RPMI7951 (cell line): ENCODE measurements at regions not wholly inside any gene's neighbourhood (a gene's known extent, or its start where the extent isn't known, plus 50 kb on each side); places are given as distances from the start of the nearest gene placed in this dataset.
"Not testable (repeated sequence)": the region's sequence is repeated elsewhere in the genome, so short reads cannot be mapped to it uniquely, and the experiment has no call there.

Experiments
- DNase-seq: peaks from one replicate; pipeline ENCODE4 v3.0.0-alpha.2; 2012; ENCODE audit warnings: low read depth

GRCh38 chr2:220552790-220553535 lies 925.5 kb downstream of the SLC4A3 start:
- no peak for DNase-seq

GRCh38 chr2:220555961-220556630 lies 928.7 kb downstream of the SLC4A3 start:
- peak; percentile 21 for DNase-seq

DNA sequence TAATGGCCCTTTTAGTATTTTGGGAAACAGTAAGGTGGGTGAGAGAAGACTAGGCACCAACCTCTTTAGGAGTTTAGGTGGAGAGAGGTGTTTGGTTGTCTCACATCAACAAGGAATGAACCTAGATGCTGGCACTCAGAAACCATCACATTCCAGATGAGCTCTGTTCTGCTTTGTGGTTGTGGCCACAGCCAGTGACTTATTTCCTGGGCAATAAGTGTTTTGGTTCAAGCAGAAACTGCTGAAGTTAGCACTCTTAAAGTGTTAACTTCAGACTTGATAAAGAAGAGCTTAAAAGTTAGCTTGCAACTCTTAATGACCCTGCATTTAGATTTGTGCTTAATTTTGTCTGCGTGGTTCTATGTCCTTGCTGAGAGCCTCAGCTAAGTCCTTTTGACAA lies 929.2 kb downstream of the SLC4A3 start:
- DNase-seq, result peak; percentile 54

GRCh38 chr2:220560192-220560591 lies 932.8 kb downstream of the SLC4A3 start:
- DNase-seq, result no peak

DNA sequence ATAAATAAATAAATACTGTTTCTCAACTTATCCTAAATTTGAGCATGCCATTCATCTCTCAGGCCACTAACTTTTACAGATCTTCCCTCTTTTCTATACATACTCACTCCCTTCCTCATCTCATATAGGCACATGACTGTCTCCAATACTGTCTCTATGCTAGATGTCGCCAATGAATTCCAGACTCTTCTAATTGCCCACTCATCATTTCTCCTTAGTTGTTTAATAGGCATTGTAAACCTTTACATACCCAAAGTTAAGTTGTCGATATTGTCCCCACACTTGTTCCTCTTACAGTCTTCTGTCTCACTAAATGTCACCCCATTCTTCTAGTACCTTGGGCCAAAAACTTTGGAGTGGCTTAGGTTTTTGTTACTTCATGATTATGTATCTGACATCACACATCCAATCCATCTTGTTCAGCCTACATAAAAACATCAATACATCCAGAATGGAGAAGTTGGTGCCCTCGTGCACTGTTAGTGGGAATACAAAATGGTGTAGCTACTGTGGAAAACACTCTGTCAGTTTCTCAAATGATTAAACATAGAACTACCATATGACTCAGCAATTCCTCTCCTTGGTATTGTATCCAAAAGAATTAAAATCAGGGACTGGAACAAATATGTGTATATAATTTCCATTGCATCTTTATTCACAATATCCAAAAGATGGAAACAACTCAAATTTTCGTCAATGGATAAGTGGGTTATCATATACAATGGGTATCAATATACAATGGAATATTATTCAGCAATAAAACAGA lies 935.1 kb downstream of the SLC4A3 start:
- DNase-seq, result no peak

- no peak for DNase-seq
These were observed 940.9 kb downstream of the SLC4A3 start for GRCh38 chr2:220568296-220568695.

DNA sequence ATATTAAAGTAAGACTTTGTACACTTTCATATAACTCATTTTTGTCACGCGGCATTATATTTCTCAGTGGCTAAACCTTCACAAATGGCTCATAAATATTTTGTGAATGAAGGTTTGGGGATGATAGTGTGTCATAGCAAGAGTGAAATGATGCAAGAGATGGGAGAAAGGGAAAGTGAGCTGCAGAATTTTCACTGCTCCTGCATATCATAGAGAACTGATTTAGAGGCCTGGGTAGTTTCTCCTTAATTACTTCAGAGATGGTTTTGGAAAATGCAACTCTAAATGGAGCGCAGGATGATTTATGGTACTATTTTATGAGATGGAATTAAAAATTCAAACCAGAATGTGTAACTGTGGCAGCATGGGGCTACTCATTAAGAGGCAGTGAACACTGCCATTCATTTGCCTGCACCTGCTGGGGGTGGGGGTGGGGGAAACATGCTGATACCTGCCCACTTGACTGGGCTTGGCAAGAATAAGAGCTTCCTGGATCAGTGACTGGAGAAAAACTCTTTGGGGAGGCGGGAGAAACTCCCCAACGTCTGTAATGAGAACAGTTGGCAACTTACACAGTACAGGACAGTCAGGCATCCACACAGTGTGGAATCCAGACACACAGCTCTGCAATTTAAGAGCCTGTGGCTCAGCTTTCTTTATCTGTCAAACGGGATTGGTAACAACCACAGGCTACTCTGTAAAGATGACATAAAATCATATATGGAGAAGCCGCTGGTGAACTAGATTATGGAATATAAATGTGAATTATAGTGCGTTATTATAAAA lies 941.9 kb downstream of the SLC4A3 start:
- no peak for DNase-seq

DNA sequence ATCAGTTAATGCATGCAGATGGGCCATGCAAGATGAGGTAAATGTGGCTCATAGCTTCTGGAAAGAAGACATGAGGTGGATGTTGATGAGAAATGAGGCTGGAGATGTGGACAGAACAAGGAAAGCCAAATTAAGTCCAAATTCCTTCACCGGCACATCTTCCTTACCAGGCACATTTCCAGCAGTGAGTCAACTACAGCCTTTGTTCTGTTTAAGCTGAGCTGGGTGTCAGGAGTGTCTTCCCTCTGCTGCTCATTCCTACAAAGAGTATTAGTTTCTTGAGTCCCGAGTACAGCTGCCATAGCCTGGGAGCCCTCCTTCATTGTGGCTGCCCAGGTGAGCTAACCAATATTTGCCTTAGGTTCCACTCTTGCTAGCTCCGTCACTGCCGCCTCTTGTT lies 945.0 kb downstream of the SLC4A3 start:
- DNase-seq, result peak; percentile 46

DNA sequence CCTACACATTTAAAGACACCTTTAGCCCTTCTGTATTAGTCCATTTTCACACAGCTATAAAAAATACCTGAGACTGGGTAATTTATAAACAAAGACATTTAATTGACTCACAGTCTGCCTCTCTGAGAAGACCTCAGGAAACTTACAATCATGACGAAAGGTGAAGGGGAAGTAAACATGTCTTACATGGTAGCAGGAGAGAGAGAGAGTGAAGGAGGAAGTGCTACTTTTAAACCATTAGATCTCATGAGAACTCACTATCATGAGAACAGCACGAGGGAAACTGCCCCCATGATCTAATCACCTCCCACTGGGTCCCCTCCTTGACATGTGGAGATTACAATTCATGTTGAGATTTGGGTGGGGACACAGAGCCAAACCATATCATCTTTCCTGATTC lies 946.6 kb downstream of the SLC4A3 start:
- no peak for DNase-seq

GRCh38 chr2:220575963-220576362 lies 948.5 kb downstream of the SLC4A3 start:
- DNase-seq, result peak; percentile 83

- no peak for DNase-seq
These were observed 952.0 kb downstream of the SLC4A3 start for GRCh38 chr2:220579452-220579851.

DNA sequence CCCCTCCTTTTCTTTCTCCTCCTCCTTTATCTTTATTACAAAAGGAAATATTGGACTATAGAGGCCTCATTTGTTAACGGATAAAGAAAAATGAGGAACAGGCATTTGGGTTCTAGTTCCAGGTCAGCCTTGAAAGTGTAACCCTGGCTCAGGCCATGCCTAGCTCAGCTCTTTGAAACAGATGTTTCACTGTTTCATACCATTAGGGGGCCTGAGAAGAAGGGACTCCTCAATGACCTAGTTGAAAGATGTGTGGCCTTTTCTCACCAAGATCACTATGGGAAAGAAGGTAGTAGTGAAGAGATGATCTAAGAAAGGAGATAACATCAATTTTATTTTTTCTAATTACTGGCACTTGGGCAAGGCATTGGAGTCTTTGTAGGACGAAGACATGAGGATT lies 952.7 kb downstream of the SLC4A3 start:
- no peak for DNase-seq

DNA sequence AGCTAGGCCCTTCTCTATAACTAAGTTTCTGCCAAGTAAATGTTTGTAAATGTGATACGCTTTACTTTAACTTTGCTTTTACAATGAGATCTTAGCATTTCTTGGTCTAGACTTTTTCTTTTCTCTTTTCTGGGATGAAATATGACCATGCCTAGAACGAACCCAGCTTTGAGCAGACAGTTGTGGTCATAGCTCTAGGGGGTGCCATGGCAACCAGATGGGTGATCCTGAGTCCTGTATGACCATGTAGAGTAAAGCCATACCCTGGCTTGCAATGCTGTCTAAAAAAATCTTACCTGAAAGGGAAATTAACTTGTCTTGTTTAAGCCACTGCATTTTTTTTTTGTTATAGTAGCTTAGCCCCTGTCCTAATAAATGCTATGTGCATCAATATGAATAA lies 956.3 kb downstream of the SLC4A3 start:
- no peak for DNase-seq

DNA sequence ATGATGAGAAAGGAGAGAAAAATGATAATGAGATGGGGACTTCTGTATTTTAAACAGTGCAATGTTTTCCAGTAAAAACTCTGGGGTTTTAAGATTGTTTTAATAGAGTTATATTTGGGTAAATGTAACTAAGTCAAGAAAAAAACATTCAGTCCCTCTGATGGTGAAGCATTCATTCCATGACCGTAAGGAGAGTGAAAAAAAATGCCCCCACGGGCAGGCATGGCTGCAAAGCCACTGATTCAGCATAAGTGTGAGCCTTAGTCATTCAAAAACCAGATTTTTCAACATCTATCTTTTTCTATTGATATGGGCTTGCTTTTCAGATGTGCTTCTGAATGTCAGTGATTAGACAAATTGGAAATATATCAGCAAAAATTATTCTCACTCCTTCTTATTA lies 957.8 kb downstream of the SLC4A3 start:
- no peak for DNase-seq

- no peak for DNase-seq
These were observed 959.6 kb downstream of the SLC4A3 start for GRCh38 chr2:220586980-220587530.

DNA sequence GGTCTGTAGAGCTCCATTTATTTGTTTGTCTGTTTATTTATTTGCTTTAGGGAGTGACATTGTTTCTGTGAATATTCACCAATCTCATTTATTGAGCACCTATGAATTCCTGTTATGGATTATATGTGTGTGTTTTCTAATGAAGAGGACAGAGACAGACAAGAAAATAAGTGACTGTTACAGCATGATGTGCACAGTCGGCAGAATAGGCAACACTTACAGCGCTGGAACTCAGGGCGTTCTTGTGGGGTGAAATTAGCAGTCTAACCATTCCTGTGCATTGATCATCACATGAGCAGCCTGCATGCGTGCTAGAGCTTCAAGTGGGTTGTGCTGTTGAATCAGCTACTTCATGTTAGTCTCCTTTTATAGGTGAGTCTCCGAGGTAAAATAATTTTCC lies 960.7 kb downstream of the SLC4A3 start:
- DNase-seq, result no peak

DNA sequence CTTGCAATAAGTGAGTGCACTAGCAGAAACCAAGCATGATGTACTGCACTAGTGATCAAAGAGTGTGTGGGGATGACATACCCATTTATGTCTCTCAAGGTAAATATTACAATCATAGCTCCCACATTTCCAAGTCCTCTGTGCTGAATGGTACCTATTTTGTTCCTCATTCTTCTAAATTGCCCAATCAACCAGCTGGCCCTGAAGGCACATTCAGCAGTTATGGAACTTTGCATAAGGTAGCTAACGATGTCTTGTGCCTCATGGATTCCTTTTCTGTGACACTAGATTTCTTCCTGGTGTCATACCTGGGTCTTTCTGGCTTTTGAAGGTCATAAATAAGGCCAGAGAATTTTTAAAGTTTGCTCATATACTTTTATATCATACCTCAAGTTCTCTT lies 963.0 kb downstream of the SLC4A3 start:
- DNase-seq, result no peak

GRCh38 chr2:220593526-220593925 lies 966.1 kb downstream of the SLC4A3 start:
- DNase-seq, result no peak

GRCh38 chr2:220601674-220602073 lies 970.4 kb downstream of the EPHA4 start:
- DNase-seq, result no peak

DNA sequence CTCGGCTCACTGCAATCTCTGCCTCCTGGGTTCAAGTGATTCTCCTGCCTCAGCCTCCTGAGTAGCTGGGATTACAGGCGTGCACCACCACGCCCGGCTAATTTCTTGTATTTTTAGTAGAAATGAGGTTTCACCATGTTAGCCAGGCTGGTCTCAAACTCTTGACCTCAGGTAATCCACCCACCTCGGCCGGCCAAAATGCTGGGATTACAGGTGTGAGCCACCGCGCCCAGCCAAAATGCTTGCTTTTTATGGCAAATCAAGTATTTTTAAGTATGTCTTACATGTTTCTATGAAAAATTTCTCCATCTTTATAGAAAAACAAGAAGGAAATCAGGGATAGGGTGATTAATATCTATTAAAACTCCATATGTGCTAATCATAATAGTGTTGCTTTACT lies 959.1 kb downstream of the EPHA4 start:
- DNase-seq, result not testable (repeated sequence)

GRCh38 chr2:220614064-220614463 lies 958.0 kb downstream of the EPHA4 start:
- DNase-seq, result no peak
